ENCODE measurements at regions not wholly inside any gene's neighbourhood (a gene's known extent, or its start where the extent isn't known, plus 50 kb on each side); places are given as distances from the start of the nearest gene placed in this dataset.

- TF ChIP-seq CTCF (IDR thresholded peaks at IDR 0.05) = no peak
- no peak for TF ChIP-seq POLR2A (IDR thresholded peaks at IDR 0.05)
Measured at GRCh38 chr6:119671105-119671504, 321.5 kb upstream of the MAN1A1 start.
